MG63 (cell line): ENCODE measurements at regions not wholly inside any gene's neighbourhood (a gene's known extent, or its start where the extent isn't known, plus 50 kb on each side); places are given as distances from the start of the nearest gene placed in this dataset.
"Not testable (repeated sequence)": the region's sequence is repeated elsewhere in the genome, so short reads cannot be mapped to it uniquely, and the experiment has no call there.

Source experiments
- DNase-seq: peaks from one replicate; pipeline ENCODE4 v3.0.0-alpha.2; 2020
- H3K27me3 ChIP-seq: fragments of 250-450 bp; sonication (Bioruptor Pico); 2 replicates; pipeline ENCODE4 v1.5.1; 2020; ENCODE audit warnings: mild to moderate bottlenecking, moderate library complexity
- H3K36me3 ChIP-seq: fragments of 250-450 bp; sonication (Bioruptor Pico); 2 replicates; pipeline ENCODE4 v1.5.1; 2020; ENCODE audit warnings: mild to moderate bottlenecking, moderate library complexity
- H3K4me3 ChIP-seq: fragments of 250-450 bp; sonication (Bioruptor Pico); 2 replicates; pipeline ENCODE4 v1.5.1; 2020; ENCODE audit warnings: mild to moderate bottlenecking, moderate library complexity
- H3K9me3 ChIP-seq: fragments of 250-450 bp; sonication (Bioruptor Pico); 2 replicates; pipeline ENCODE4 v1.5.1; 2020; ENCODE audit warnings: mild to moderate bottlenecking, moderate library complexity

DNA sequence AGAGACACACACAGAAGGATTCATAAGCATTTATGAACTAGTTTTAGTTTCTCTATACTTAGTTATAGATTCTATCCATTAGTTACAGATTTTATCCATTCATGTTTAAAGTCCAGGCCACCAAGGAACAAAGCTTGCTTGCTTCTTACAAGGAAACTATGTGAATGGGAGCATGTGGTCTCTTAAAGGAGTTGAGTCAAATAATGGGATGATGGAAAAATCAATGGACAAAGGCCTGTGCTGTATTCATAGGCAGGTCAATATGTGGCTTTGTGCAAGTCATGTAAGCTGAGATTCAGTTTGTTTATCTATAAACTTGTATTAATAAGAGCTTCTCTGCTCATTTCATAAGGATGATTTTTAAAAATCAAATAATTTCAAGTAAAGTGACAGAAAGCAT, 172.8 kb upstream of the CDK1 start:
- H3K36me3 ChIP-seq, result no peaks in the 10 kb centered on the region
- no peak for DNase-seq
- no peaks in the 10 kb centered on the region for H3K9me3 ChIP-seq
- 0 out of 2 replicates have a peak, but pooled peaks cover 2% of the 10 kb centered on the region for H3K27me3 ChIP-seq
- H3K4me3 ChIP-seq, result no peak overlapping the region

- Histone ChIP-seq H3K4me3 (no peak overlapping the region), H3K27me3 (0 out of 2 replicates have a peak, but pooled peaks cover 2% of the 10 kb centered on the region), H3K9me3 (no peaks in the 10 kb centered on the region), H3K36me3 (no peaks in the 10 kb centered on the region)
- no peak for DNase-seq
These were observed 173.9 kb upstream of the CDK1 start for GRCh38 chr10:60604342-60604741.

GRCh38 chr10:60597513-60597912, 180.8 kb upstream of the CDK1 start:
- peaks cover 4% of the 10 kb centered on the region; the same call in 1 of the 2 replicates for H3K27me3 ChIP-seq
- no peaks in the 10 kb centered on the region for H3K36me3 ChIP-seq
- H3K9me3 ChIP-seq, result no peaks in the 10 kb centered on the region
- no peak for DNase-seq
- no peak overlapping the region for H3K4me3 ChIP-seq

DNA sequence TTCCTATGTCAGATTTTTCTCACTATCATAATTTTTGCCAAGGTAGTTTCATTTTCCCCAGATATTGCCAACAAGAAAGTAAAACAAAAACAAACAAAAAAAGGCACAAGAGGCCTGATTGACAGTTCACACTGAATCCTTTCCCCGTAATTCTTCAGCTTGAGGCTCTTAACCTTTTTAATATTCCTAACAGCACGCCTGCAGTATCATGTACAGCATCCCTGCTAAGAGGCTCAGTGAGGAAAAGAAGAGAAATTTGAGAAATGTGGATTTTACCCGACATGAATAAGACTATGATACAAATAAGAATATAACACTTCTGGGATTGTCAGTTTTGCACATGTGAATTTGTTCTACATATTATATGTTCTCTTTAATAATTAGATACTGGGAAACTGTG, 182.4 kb upstream of the CDK1 start:
- H3K9me3 ChIP-seq, result no peaks in the 10 kb centered on the region
- no peaks in the 10 kb centered on the region for H3K36me3 ChIP-seq
- DNase-seq, result no peak
- peaks cover 4% of the 10 kb centered on the region; the same call in 1 of the 2 replicates for H3K27me3 ChIP-seq
- H3K4me3 ChIP-seq, result no peak overlapping the region

DNA sequence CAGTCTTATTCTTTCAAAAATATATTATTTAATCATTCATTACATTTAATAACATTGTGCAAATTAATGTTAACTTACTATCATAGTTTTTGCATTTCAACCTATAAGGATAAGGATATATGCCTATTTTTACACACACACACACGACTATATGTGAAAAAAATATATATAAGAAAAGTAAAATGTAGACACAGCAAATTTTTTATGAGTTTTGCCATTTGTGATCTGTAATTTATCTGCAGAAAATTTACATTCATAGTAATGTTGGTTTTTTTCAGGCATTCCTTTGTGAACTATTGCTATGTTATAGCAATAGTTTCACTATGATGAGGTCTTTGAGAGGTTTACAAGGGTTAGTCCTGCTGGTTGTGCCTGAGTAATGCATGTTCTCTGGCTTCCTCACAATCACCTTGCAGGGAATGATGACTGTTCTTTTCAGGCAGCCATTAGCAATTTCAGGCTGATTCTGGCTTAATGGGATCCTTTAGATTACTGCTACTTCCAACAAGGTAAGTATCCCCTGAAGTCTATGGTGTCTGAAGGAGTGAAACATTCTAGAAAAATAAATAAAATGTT, 183.7 kb upstream of the CDK1 start:
- DNase-seq, result no peak
- Histone ChIP-seq H3K4me3 (no peak overlapping the region), H3K9me3 (no peaks in the 10 kb centered on the region), H3K36me3 (no peaks in the 10 kb centered on the region), H3K27me3 (peaks cover 4% of the 10 kb centered on the region; the same call in 1 of the 2 replicates)

DNA sequence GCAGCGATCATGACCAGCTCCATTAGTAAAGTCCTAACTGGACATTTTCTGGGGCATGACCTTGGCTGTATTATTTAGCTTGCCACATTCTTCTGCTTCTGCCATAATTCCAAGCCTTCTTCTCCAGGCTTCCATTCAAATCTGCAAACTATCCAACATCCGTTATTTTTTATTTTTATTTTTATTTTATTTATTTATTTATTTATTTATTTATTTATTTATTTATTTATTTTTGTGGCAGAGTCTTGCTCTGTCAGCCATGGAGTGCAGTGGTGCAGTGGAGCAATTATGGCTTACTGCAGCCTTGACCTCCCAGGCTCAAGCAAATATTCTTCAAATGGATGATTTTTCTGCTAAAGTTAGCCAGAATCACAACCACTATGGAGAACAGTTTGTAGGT, 187.2 kb upstream of the CDK1 start:
- Histone ChIP-seq H3K4me3 (no peak overlapping the region), H3K9me3 (no peaks in the 10 kb centered on the region), H3K36me3 (no peaks in the 10 kb centered on the region), H3K27me3 (no peaks in the 10 kb centered on the region)
- DNase-seq, result no peak

DNA sequence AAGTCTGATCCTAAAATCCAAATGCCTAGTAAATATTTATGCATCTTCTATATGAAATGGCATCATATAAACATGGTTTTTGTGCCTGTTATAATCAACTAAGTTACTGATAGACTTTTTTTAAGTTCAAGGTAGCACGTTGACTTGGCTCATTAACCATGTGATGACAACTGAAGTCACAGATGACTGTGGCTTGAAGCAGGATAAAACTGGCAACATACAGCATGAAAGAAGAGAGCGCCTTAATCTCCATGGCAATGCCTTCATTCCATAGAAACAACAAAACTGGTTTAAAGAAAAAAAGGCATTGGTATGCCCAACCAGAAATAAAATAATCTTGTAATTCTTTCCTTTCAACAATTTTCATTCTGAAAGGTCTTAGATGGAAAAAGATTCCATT, 188.9 kb upstream of the CDK1 start:
- no peaks in the 10 kb centered on the region for H3K9me3 ChIP-seq
- no peaks in the 10 kb centered on the region for H3K27me3 ChIP-seq
- no peak for DNase-seq
- no peaks in the 10 kb centered on the region for H3K36me3 ChIP-seq
- no peak overlapping the region for H3K4me3 ChIP-seq

DNA sequence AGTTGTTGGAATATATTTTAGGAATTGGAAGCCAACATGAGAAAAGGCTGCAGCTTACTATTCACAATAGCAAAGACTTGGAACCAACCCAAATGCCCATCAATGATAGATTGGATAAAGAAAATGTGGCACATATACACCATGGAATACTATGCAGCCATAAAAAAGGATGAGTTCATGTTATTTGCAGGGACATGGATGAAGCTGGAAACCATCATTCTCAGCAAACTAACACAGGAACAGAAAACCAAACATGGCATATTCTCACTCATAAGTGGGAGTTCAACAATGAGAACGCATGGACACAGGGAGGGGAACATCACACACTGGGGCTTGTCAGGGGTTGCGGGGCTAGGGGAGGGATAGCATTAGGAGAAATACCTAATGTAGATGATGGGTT, 192.1 kb upstream of the ANK3 start:
- H3K36me3 ChIP-seq, H3K9me3 ChIP-seq, H3K4me3 ChIP-seq, DNase-seq, H3K27me3 ChIP-seq: not testable (repeated sequence)

- DNase-seq, result no peak
- H3K36me3 ChIP-seq, result no peaks in the 10 kb centered on the region
- H3K27me3 ChIP-seq, result no peaks in the 10 kb centered on the region
- H3K9me3 ChIP-seq, result no peaks in the 10 kb centered on the region; the same call in 1 of the 2 replicates
- no peak overlapping the region for H3K4me3 ChIP-seq
These were observed 188.5 kb upstream of the ANK3 start for GRCh38 chr10:60578217-60578616.

DNA sequence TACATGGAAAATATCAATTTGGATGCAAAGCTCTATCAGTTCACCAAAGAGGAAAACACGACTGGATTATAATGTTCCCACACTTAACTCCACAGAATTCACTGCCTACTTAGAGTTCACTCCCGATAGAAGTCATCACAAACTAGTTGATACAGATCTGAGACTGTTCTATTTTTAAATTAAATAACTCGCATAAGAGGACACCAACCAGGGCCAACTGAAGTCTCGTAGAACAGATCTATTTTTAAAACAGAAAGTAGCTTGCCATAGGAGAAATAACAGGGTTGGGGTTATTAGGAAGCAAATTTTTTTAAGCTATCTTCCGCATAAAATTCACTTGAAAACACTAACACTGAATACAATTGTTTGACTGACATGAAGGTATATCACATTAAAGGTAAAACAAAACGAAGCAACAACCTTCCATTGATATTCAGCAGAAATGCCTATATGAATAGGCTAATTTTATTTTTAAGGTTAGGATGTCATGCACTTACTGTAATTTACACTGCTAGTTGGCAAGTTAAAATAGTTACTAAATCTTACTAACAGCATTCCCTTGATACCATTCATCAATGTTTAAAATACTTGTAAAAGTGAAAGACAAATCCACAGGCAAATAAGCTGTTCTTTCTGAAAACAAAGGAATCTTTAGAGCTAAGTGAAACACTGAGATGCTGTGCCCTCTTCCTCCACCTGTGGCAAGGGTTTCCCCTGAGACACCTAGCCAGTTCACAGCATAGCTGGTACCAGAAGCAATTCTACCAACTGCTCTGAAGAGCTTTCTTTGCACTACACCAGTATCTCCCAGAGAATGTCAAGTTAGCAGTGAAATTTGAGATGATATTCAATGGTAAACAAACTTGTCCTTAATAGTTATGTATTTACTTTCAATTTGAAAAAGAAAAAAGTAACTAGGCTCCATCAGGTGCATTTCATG, 186.7 kb upstream of the ANK3 start:
- no peak overlapping the region for H3K4me3 ChIP-seq

DNA sequence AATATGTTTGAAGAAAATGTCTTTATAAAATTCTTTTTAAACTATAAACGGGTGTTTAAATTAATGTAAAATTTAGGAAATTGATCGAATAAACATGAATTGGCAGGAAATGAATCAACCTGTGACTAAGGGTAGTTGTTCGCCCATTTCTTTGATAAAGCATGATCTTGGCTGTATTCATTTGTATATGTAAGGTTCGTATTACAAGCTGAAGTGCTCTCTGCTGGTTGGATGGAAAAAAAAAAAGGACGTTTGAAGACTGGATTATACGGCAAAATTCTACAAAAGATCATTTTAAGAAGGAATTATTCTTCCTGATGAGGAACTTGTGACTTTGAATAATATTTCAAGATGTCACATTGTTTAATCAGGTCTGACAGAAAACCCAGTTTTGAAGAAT, 185.4 kb upstream of the ANK3 start:
- H3K36me3 ChIP-seq, result no peaks in the 10 kb centered on the region
- H3K9me3 ChIP-seq, result no peaks in the 10 kb centered on the region; the same call in 1 of the 2 replicates
- H3K4me3 ChIP-seq, result no peak overlapping the region
- no peaks in the 10 kb centered on the region for H3K27me3 ChIP-seq
- no peak for DNase-seq

More for the DNA sequence above, 186.7 kb upstream of the ANK3 start:
- H3K36me3 ChIP-seq, result no peaks in the 10 kb centered on the region
- no peaks in the 10 kb centered on the region for H3K27me3 ChIP-seq
- no peaks in the 10 kb centered on the region; the same call in 1 of the 2 replicates for H3K9me3 ChIP-seq
- DNase-seq, result no peak

GRCh38 chr10:60574388-60574787, 184.7 kb upstream of the ANK3 start:
- H3K9me3 ChIP-seq, result no peaks in the 10 kb centered on the region; the same call in 1 of the 2 replicates
- no peaks in the 10 kb centered on the region for H3K27me3 ChIP-seq
- DNase-seq, result no peak
- H3K4me3 ChIP-seq, result no peak overlapping the region
- H3K36me3 ChIP-seq, result no peaks in the 10 kb centered on the region

DNA sequence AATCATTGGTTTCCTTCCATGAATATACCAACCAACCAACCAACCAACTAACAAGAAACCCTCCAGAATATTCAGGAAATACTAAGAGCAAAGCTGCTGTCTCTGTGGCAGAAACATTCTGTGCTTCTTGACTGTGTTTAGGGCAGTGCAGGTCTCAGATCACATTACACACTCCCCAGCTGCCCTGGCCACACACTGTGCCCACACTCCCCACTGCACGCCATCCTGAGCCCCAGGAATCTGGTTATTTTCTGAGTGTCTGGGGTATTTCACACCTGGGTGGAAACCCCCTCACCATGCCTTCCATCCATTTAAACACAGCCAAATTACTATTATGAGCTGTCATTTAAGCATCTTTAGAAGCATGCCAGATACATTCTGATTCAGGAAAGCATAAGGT, 183.7 kb upstream of the ANK3 start:
- Histone ChIP-seq H3K36me3 (no peaks in the 10 kb centered on the region), H3K9me3 (no peaks in the 10 kb centered on the region; the same call in 1 of the 2 replicates), H3K27me3 (no peaks in the 10 kb centered on the region), H3K4me3 (no peak overlapping the region)
- no peak for DNase-seq

- Histone ChIP-seq H3K36me3 (no peaks in the 10 kb centered on the region), H3K27me3 (no peaks in the 10 kb centered on the region), H3K4me3 (peak overlapping the region; percentile 48), H3K9me3 (no peaks in the 10 kb centered on the region; the same call in 1 of the 2 replicates)
- DNase-seq, result peak; percentile 41
These were observed 183.0 kb upstream of the ANK3 start for GRCh38 chr10:60572511-60573194.

DNA sequence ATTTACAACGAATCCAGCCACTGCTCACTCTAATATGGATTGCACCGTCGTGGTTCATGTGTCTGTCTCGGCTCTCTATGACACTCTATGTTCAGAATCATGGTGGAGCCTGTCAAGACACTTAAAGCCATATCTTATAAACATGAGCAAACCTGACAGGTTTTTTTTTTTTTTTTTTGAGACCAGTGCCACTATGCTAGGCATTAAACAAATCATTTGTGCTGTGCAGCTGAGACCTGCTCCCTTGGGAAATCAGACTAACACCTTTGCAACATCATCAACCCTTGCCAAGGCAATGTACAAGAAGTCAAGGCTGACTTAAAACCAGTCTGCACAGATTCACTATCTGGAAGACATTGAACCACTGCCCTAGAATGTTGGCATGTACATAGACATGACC, 181.2 kb upstream of the ANK3 start:
- H3K4me3 ChIP-seq, result no peak overlapping the region
- peaks cover 3% of the 10 kb centered on the region for H3K9me3 ChIP-seq
- H3K36me3 ChIP-seq, result no peaks in the 10 kb centered on the region
- DNase-seq, result no peak
- no peaks in the 10 kb centered on the region for H3K27me3 ChIP-seq

DNA sequence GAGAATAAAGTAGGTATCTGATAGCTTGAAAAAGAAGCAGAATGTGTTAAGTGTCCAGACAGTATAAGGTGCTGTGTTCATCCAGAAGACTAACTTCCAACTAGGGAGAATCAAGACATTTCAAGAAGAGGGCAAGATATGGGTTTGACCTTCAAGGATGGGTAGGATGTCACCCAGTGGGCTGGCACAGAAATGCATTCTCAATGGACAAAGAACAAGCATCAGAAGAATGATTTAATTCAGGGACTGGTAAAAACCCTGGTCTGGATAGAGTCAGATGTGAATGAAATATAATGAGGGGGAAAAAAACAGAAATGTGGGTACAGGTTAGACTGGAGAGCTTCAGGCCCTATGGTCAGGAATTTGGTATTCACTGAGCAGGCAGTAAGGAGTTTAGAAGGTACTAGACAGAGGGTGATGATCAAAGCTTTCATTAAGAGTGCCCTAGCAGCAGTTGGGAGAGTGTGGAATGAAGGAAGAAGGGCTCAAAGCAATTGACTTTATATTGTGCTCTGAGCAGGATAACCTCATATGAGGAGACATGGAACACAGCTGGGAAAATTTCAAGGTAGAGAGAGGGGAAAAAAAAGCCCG, 180.7 kb upstream of the ANK3 start:
- no peaks in the 10 kb centered on the region for H3K27me3 ChIP-seq
- peaks cover 3% of the 10 kb centered on the region for H3K9me3 ChIP-seq
- H3K36me3 ChIP-seq, result no peaks in the 10 kb centered on the region
- DNase-seq, result no peak
- no peak overlapping the region for H3K4me3 ChIP-seq

DNA sequence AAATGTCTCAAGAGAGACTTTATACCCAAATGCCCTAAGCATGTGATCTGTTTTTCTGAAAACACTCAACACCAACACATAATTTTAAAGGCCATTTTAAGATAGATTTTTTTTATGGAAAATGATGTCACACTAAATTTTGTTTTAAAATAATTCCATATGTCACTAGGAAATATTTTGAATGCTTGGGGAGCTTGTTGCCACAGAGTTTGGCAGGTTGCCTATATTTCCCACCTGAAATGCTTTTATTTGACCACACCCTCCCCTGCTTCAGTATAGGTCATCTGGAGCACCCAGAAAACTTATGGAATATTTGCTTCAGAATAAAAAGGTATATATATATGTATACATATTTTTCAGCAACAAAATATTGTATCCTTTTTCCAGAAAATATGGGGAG, 180.0 kb upstream of the ANK3 start:
- Histone ChIP-seq H3K36me3 (no peaks in the 10 kb centered on the region), H3K4me3 (no peak overlapping the region), H3K9me3 (peaks cover 3% of the 10 kb centered on the region), H3K27me3 (no peaks in the 10 kb centered on the region)
- DNase-seq, result no peak
